ENCODE measurements at regions not wholly inside any gene's neighbourhood (a gene's known extent, or its start where the extent isn't known, plus 50 kb on each side); places are given as distances from the start of the nearest gene placed in this dataset.

DNA sequence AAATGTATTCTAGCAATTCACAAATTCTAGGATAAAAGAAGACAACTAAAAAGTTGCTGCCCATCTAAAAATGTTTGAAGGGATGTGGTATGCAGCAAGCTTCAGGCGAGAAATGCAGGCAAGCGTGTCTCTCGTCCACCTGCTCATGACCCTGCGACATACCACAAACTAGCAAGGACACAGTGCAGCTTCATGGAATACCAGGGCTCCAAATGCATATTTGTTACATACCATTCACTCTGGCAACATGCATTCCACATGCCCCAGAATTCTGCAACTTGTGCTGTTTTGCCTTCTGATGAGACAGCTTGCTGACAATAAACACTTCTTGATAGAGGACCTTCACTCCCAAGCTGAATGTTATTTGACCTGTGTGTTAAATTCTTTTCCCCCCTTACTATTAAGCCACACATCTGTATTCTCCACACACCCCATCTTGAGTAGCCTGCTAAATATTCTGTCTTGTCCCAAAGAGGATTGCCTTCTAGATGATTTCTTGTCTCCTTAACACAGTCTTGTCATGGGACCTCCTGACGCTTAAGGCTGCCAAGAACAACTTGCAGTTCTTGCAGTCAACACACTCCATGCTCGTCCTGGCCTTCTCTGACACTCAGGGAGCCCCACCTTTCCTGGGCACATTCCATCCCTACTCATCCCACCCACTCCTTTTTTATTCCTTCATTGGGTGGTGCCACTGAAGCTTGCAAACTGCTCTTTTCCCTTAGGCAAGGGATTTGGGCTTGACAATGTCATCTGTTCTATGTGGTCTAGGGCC is 340.5 kb downstream of the PIK3R1 start:
- Histone ChIP-seq H3K27ac (ENCODE audit: extremely low read depth, low read depth, low read length) (no peak overlapping the region), H3K4me2 (ENCODE audit: insufficient read depth, low read length) (no peak overlapping the region), H3K79me2 (ENCODE audit: control insufficient read depth, insufficient read depth, low read length) (no peaks in the 10 kb centered on the region), H3K9ac (ENCODE audit: insufficient read depth in 1 of 2, low read depth in 2 of 2, low read length in 2 of 2) (no peak overlapping the region), H3K4me3 (no peak overlapping the region), H3K36me3 (ENCODE audit: control insufficient read depth, insufficient read depth, low read length) (no peaks in the 10 kb centered on the region), H3K9me3 (replicated peaks; ENCODE audit: control insufficient read depth, insufficient read depth, low read depth, low read length) (no peaks in the 10 kb centered on the region), H3K27me3 (ENCODE audit: control insufficient read depth in 2 of 2, insufficient read depth in 2 of 2, low read length in 2 of 2) (peaks cover 0 to 8% of the 10 kb centered on the region in 2 experiments; a peak in 1 of 5 replicates), H3K9me1 (ENCODE audit: control insufficient read depth, insufficient read depth, low read length) (no peaks in the 10 kb centered on the region), H3K4me1 (replicated peaks in 1 of 2; ENCODE audit: control insufficient read depth in 2 of 2, insufficient read depth in 2 of 2, low read length in 2 of 2) (peaks cover 3 to 6% of the 10 kb centered on the region in 2 experiments; a peak in 3 of 5 replicates), H2AFZ (ENCODE audit: low read depth, low read length) (no peak overlapping the region), H4K20me1 (replicated peaks; ENCODE audit: control insufficient read depth, insufficient read depth, low read length) (no peaks in the 10 kb centered on the region)
- 2% methylated on average over 6 of the region's 6 CpGs for WGBS (ENCODE audit: insufficient coverage, low coverage, missing lambda C conversion rate)
- intact Hi-C loops (cut with micrococcal nuclease): no loop called here
- no peak for DNase-seq (ENCODE audit: extremely low read depth in 1 of 4, low spot score in 3 of 4)
- CTCF ChIA-PET (ENCODE audit: low intra/inter-chr PET ratio): no interaction called here
- no peak for ATAC-seq
- in situ Hi-C loops (cut with MboI): no loop called here
- FAIRE-seq: no peak
- no TSS peak for BruUV-seq (replicated peaks)
- POLR2A ChIA-PET: no interaction called here
- TF ChIP-seq DNMT1 (IDR thresholded peaks at IDR 0.05): no peak
- TF ChIP-seq GTF2A2 (tag; IDR thresholded peaks at IDR 0.05): no peak
- no peak for TF ChIP-seq MAFG (tag; conservative IDR thresholded peaks at IDR 0.05)
- TF ChIP-seq, protein P1, sequence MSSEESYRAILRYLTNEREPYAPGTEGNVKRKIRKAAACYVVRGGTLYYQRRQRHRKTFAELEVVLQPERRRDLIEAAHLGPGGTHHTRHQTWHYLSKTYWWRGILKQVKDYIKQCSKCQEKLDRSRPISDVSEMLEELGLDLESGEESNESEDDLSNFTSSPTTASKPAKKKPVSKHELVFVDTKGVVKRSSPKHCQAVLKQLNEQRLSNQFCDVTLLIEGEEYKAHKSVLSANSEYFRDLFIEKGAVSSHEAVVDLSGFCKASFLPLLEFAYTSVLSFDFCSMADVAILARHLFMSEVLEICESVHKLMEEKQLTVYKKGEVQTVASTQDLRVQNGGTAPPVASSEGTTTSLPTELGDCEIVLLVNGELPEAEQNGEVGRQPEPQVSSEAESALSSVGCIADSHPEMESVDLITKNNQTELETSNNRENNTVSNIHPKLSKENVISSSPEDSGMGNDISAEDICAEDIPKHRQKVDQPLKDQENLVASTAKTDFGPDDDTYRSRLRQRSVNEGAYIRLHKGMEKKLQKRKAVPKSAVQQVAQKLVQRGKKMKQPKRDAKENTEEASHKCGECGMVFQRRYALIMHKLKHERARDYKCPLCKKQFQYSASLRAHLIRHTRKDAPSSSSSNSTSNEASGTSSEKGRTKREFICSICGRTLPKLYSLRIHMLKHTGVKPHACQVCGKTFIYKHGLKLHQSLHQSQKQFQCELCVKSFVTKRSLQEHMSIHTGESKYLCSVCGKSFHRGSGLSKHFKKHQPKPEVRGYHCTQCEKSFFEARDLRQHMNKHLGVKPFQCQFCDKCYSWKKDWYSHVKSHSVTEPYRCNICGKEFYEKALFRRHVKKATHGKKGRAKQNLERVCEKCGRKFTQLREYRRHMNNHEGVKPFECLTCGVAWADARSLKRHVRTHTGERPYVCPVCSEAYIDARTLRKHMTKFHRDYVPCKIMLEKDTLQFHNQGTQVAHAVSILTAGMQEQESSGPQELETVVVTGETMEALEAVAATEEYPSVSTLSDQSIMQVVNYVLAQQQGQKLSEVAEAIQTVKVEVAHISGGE (CRISPR knock-in tag; IDR thresholded peaks at IDR 0.05): no peak
- no peak for TF ChIP-seq PTRF (tag; IDR thresholded peaks at IDR 0.05)
- TF ChIP-seq CHD1 (IDR thresholded peaks at IDR 0.05; ENCODE audit: low read length): no peak
- TF ChIP-seq, protein P2, sequence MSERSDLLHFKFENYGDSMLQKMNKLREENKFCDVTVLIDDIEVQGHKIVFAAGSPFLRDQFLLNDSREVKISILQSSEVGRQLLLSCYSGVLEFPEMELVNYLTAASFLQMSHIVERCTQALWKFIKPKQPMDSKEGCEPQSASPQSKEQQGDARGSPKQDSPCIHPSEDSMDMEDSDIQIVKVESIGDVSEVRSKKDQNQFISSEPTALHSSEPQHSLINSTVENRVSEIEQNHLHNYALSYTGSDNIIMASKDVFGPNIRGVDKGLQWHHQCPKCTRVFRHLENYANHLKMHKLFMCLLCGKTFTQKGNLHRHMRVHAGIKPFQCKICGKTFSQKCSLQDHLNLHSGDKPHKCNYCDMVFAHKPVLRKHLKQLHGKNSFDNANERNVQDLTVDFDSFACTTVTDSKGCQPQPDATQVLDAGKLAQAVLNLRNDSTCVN (CRISPR knock-in tag; IDR thresholded peaks at IDR 0.05): no peak
- TF ChIP-seq FUS (optimal IDR thresholded peaks at IDR 0.05; ENCODE audit: low read depth, low read length): no peak
- no peak for TF ChIP-seq HLTF (IDR thresholded peaks at IDR 0.05)
- TF ChIP-seq CREB1 (IDR thresholded peaks at IDR 0.05): no peak
- TF ChIP-seq CREB1 (CRISPR knock-in tag; IDR thresholded peaks at IDR 0.05): no peak
- TF ChIP-seq, protein P3, sequence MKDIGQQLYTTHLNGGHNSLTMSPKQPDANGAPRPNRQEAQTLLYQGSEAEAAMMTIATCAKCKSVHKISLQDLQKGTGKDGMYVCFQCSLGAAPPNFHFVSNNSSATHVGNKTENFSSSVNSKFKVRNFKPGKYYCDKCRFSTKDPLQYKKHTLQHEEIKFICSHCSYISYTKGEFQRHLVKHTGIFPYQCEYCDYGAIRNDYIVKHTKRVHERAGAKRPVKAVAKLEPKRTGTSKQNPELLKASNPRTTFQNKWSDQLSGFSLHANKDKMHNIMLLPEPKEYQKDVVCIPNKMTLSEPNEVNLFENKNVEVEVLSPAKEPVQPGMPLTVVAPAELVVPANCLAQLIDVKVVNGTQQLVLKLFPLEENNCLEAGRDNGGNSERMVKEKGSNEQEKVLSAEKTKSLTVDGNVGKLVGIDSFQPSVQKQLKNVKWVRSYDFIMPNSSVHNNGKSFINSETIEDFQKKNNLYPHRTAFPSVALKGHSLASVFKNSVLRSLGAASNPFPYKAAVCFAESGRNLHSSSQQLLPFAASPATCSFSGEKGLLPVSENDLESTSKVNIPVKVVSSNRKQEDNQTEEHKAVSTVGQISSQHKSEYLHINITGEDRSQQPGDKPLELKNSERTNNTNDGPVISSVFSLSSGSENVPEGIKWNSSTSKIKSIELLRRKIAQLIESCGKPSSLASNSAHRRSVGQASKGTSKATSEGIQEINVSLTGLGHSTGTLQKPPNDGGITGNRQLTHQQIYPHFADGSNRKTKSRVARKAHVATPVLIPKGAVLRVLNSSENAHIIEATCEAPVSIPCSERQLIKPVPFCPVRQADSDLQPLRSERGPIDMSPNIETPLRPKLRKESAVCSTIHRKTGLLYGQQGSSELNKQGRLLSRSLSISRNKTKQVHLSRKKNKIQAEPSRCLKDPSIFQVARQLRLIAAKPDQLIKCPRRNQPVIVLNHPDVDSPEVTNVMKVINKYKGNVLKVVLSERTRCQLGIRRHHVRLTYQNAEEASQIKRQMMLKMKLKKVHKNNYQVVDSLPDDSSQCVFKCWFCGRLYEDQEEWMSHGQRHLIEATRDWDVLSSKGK (CRISPR knock-in tag; IDR thresholded peaks at IDR 0.05): no peak
- TF ChIP-seq, protein P4, sequence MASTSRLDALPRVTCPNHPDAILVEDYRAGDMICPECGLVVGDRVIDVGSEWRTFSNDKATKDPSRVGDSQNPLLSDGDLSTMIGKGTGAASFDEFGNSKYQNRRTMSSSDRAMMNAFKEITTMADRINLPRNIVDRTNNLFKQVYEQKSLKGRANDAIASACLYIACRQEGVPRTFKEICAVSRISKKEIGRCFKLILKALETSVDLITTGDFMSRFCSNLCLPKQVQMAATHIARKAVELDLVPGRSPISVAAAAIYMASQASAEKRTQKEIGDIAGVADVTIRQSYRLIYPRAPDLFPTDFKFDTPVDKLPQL (IDR thresholded peaks at IDR 0.05; ENCODE audit: extremely low read depth, insufficient read length): no peak
- no peak for TF ChIP-seq POLR2H (tag; IDR thresholded peaks at IDR 0.05; ENCODE audit: low read depth)

Measured in K562 (cell line).